Lung (tissue), 11 donors: ENCODE measurements at regions not wholly inside any gene's neighbourhood (a gene's known extent, or its start where the extent isn't known, plus 50 kb on each side); places are given as distances from the start of the nearest gene placed in this dataset.

Experiments
- ATAC-seq: fragments of 200-7000 bp; cut with Tn5 transposase; one replicate; pipeline ENCODE4 v1.9.1; 2020; ENCODE audit warnings: moderate number of reproducible peaks; ENCODE audit not compliant: insufficient read depth, low FRiP score
- DNase-seq, 3 donors: peaks; one replicate each; pipeline ENCODE4 v3.0.0-alpha.2; 2013 to 2017
- H3K27ac ChIP-seq, 2 donors: one replicate each; pipeline ENCODE4 v1.5.1; 2013; ENCODE audit warnings: mild to moderate bottlenecking in 2 of 2, moderate library complexity in 2 of 2, control low read depth in 1 of 2, inconsistent platforms in 1 of 2, low read depth in 1 of 2, low read length in 1 of 2
- H3K27me3 ChIP-seq, 3 donors: one replicate each; pipeline ENCODE4 v1.5.1; 2013; ENCODE audit warnings: low read length in 2 of 3; ENCODE audit not compliant: control insufficient read depth in 3 of 3, insufficient read depth in 3 of 3
- H3K36me3 ChIP-seq, 4 donors: one replicate each; pipeline ENCODE4 v1.5.1; 2013; ENCODE audit warnings: low read length in 4 of 4, mild to moderate bottlenecking in 1 of 4, moderate library complexity in 1 of 4; ENCODE audit not compliant: control insufficient read depth in 4 of 4, insufficient read depth in 4 of 4
- H3K4me1 ChIP-seq, 5 donors: one replicate each; pipeline ENCODE4 v1.5.1; 2013; ENCODE audit warnings: low read length in 5 of 5, mild to moderate bottlenecking in 2 of 5, moderate library complexity in 1 of 5; ENCODE audit not compliant: control insufficient read depth in 5 of 5, insufficient read depth in 5 of 5
- H3K4me3 ChIP-seq: one replicate; pipeline ENCODE4 v1.5.1; 2013; ENCODE audit warnings: mild to moderate bottlenecking, control low read depth, moderate library complexity
- H3K9ac ChIP-seq, 2 donors: one replicate each; pipeline ENCODE4 v1.5.1; 2013; ENCODE audit warnings: low read length in 2 of 2, control low read depth in 1 of 2; ENCODE audit not compliant: insufficient read depth in 1 of 2
- H3K9me3 ChIP-seq, 4 donors: one replicate each; pipeline ENCODE4 v1.5.1; 2013; ENCODE audit warnings: low read length in 3 of 4, mild to moderate bottlenecking in 1 of 4, moderate library complexity in 1 of 4; ENCODE audit not compliant: control insufficient read depth in 4 of 4, insufficient read depth in 3 of 4
- WGBS, 2 donors: extraction: QIAGEN DNeasy Blood & Tissue Kit; methylation state at CpG; one replicate each; pipeline ENCODE4 v1.1.7; 2013; 5-methylcytosine and 5-hydroxymethylcytosine counted together
- TF ChIP-seq, protein P1 (sequence below): IDR thresholded peaks from 2 replicates; pipeline ENCODE4 v1.5.1; 2012; ENCODE audit warnings: mild to moderate bottlenecking; ENCODE audit errors: control extremely low read depth, extremely low read depth
- donor health status: control.
- donor health status: control.
- donor health status: Bipolar disorder and iron deficiency.
- donor health status: healthy.
- donor health status: DM: yes; HTN: yes; CAD: no.

DNA sequence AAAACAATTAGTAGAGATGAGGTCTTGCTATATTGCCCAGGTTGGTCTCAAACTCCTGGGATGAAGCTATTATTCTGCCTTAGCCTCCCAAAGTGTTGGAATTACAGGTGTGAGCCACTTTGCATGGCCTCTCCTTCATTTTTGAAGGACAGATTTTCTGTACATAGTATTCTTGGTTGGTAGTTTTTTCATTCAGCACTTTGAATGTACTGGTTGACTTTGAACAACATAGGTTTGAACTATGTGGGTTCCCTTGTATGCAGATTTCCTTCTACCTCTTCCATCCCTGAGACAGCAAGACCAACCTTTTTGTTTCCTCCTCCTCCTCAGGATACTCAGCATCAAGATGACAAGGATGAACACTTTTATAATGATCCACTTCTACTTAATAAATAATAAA, 436.4 kb downstream of the QKI start:
- H3K36me3 ChIP-seq, result no peaks in the 10 kb centered on the region
- TF ChIP-seq, protein P1, sequence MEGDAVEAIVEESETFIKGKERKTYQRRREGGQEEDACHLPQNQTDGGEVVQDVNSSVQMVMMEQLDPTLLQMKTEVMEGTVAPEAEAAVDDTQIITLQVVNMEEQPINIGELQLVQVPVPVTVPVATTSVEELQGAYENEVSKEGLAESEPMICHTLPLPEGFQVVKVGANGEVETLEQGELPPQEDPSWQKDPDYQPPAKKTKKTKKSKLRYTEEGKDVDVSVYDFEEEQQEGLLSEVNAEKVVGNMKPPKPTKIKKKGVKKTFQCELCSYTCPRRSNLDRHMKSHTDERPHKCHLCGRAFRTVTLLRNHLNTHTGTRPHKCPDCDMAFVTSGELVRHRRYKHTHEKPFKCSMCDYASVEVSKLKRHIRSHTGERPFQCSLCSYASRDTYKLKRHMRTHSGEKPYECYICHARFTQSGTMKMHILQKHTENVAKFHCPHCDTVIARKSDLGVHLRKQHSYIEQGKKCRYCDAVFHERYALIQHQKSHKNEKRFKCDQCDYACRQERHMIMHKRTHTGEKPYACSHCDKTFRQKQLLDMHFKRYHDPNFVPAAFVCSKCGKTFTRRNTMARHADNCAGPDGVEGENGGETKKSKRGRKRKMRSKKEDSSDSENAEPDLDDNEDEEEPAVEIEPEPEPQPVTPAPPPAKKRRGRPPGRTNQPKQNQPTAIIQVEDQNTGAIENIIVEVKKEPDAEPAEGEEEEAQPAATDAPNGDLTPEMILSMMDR, result no peak
- H3K9ac ChIP-seq, result no peak overlapping the region
- no peak overlapping the region for H3K27ac ChIP-seq
- H3K9me3 ChIP-seq, result peaks cover 0 to 9% (median 4%) of the 10 kb centered on the region in 4 donors
- no peak overlapping the region for H3K4me3 ChIP-seq
- ATAC-seq (no peak), DNase-seq (no peak)
- no peaks in the 10 kb centered on the region for H3K4me1 ChIP-seq
- H3K27me3 ChIP-seq, result no peaks in the 10 kb centered on the region

DNA sequence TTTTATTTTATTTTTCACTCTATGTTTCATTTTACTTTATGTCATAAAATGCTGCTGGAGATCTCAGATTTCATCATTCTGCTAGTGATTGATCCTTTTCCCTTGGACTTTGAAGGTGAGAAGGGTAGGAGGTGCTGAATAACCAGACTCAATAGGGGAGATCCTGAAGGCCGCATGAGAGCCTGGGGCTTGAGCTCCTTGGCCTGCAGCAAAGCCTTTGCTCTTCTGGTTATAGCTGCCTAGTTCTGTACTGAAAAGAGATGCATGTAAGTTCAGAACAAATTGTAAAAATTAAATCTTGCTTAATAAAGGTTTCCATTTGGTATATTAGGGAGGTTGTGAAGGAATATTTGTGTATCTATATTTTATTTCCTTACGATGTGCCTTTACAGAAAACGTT, 430.2 kb downstream of the QKI start:
- Histone ChIP-seq H3K4me3 (no peak overlapping the region), H3K27me3 (no peaks in the 10 kb centered on the region), H3K4me1 (peaks cover 0 to 12% (median 0%) of the 10 kb centered on the region in 5 donors), H3K9ac (no peak overlapping the region), H3K9me3 (peaks cover 0 to 6% (median 3%) of the 10 kb centered on the region in 4 donors), H3K27ac (no peak overlapping the region), H3K36me3 (no peaks in the 10 kb centered on the region)
- DNase-seq (no peak), ATAC-seq (no peak)
- TF ChIP-seq, protein P1, result no peak
- WGBS, 2 donors, result 59 to 61% methylated on average over 3 of the region's 3 CpGs

DNA sequence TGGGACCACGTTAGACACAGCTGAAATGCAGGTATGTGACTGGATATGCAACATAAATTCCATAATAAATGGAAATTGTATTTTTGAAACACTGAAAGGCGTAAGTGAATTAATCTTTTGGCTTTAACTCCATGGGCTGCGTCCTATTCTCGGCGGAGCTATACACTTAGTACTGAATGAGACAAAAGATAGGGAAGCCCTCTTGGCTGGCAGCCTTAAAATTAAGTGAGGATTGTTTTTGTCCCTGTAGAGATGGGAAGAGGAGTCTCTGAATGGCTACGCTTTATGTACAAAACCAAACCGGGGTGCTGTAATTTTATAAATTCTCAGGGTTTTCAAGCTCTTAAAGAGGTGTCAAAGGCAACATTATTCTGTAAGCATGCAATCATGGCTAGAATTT, 429.8 kb downstream of the QKI start:
- ATAC-seq (no peak), DNase-seq (no peak)
- Histone ChIP-seq H3K27ac (no peak overlapping the region), H3K9me3 (peaks cover 0 to 6% (median 3%) of the 10 kb centered on the region in 4 donors), H3K36me3 (no peaks in the 10 kb centered on the region), H3K4me1 (peaks cover 0 to 12% (median 0%) of the 10 kb centered on the region in 5 donors), H3K27me3 (no peaks in the 10 kb centered on the region), H3K4me3 (no peak overlapping the region), H3K9ac (no peak overlapping the region)
- WGBS, 2 donors, result 83 to 88% methylated on average over 7 of the region's 7 CpGs
- TF ChIP-seq, protein P1, result no peak

DNA sequence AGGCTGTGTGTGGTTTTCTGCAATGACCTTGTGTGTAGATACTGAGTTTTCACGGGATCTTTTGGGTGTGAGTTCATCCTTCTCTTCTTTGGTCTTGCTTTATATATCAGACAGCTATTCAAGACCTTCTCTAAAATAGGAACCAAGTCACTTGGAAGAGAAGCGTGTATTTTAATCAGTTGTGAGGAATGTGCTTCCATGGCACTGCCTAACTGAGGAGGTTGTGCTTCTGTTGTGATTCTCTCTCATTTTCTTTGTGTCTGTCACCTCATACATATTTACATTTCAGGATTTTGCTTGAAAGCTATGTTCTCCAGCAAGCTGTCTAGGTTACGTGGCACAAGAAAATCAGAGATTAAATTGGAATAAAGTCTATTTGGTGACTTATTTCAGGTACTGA, 428.7 kb downstream of the QKI start:
- ATAC-seq, result no peak

More for the DNA sequence above, 428.7 kb downstream of the QKI start:
- Histone ChIP-seq H3K9me3 (peaks cover 0 to 6% (median 3%) of the 10 kb centered on the region in 4 donors), H3K36me3 (no peaks in the 10 kb centered on the region), H3K4me3 (no peak overlapping the region), H3K4me1 (peaks cover 0 to 12% (median 3%) of the 10 kb centered on the region in 5 donors), H3K27me3 (no peaks in the 10 kb centered on the region), H3K9ac (no peak overlapping the region), H3K27ac (no peak overlapping the region)
- 74 to 84% methylated on average over 3 of the region's 3 CpGs for WGBS, 2 donors
- no peak for DNase-seq
- TF ChIP-seq, protein P1, result no peak
